Type B pancreatic cell (in vitro differentiated cells): ENCODE measurements at regions not wholly inside any gene's neighbourhood (a gene's known extent, or its start where the extent isn't known, plus 50 kb on each side); places are given as distances from the start of the nearest gene placed in this dataset.

Source experiments
- DNase-seq: peaks from one replicate; pipeline ENCODE4 v3.0.0; 2021; ENCODE audit warnings: mixed read lengths; ENCODE audit not compliant: unreplicated experiment; ENCODE audit errors: extremely low spot score
- H3K27ac Mint-ChIP-seq: 2 replicates; pipeline ENCODE4 v1.8.0; 2021; ENCODE audit warnings: mild to moderate bottlenecking, mixed read lengths
- H3K27me3 Mint-ChIP-seq: 2 replicates; pipeline ENCODE4 v1.8.0; 2021; ENCODE audit warnings: mixed read lengths
- H3K36me3 Mint-ChIP-seq: 2 replicates; pipeline ENCODE4 v1.8.0; 2021; ENCODE audit warnings: mixed read lengths
- H3K4me1 Mint-ChIP-seq: one replicate; pipeline ENCODE4 v1.8.0; 2021; ENCODE audit warnings: mixed read lengths; ENCODE audit not compliant: unreplicated experiment
- H3K4me3 Mint-ChIP-seq: 2 replicates; pipeline ENCODE4 v1.8.0; 2021; ENCODE audit warnings: mild to moderate bottlenecking, mixed read lengths
- H3K9me3 Mint-ChIP-seq: 2 replicates; pipeline ENCODE4 v1.8.0; 2021; ENCODE audit warnings: mixed read lengths
- CTCF ChIP-seq: fragments of 200-600 bp; sonication (generic); conservative IDR thresholded peaks from 2 replicates; pipeline ENCODE4 v1.5.0; 2021; ENCODE audit warnings: antibody characterized with exemption, mild to moderate bottlenecking

- TF ChIP-seq CTCF = no peak
- Mint-ChIP-seq H3K27me3 (peaks cover 27% of the 10 kb centered on the region), H3K9me3 (no peaks in the 10 kb centered on the region), H3K4me3 (no peak overlapping the region), H3K4me1 (no peaks in the 10 kb centered on the region), H3K36me3 (no peaks in the 10 kb centered on the region), H3K27ac (no peak overlapping the region)
- no peak for DNase-seq
Measured at GRCh38 chr13:94822356-94822755, 110.0 kb upstream of the SOX21 start.

- Mint-ChIP-seq H3K9me3 (no peaks in the 10 kb centered on the region), H3K4me1 (no peaks in the 10 kb centered on the region), H3K27me3 (peaks cover 3% of the 10 kb centered on the region), H3K36me3 (no peaks in the 10 kb centered on the region), H3K4me3 (no peak overlapping the region), H3K27ac (no peak overlapping the region)
- no peak for DNase-seq
- TF ChIP-seq CTCF = no peak
Measured at GRCh38 chr13:94816256-94816655, 103.9 kb upstream of the SOX21 start.

- Mint-ChIP-seq H3K27me3 (no peaks in the 10 kb centered on the region), H3K4me3 (no peak overlapping the region), H3K36me3 (no peaks in the 10 kb centered on the region), H3K9me3 (no peaks in the 10 kb centered on the region), H3K4me1 (no peaks in the 10 kb centered on the region), H3K27ac (no peak overlapping the region)
- no peak for DNase-seq
- no peak for TF ChIP-seq CTCF
Measured at GRCh38 chr13:94813920-94814475, 101.7 kb upstream of the SOX21 start.

GRCh38 chr13:94811753-94812152 is 99.4 kb upstream of the SOX21 start:
- Mint-ChIP-seq H3K9me3 (no peaks in the 10 kb centered on the region), H3K27me3 (peaks cover 1% of the 10 kb centered on the region), H3K4me3 (no peak overlapping the region), H3K36me3 (no peaks in the 10 kb centered on the region), H3K27ac (no peak overlapping the region), H3K4me1 (no peaks in the 10 kb centered on the region)
- TF ChIP-seq CTCF = no peak
- no peak for DNase-seq

GRCh38 chr13:94800423-94800822 is 88.1 kb upstream of the SOX21 start:
- Mint-ChIP-seq H3K27me3 (no peaks in the 10 kb centered on the region), H3K4me1 (peaks cover 4% of the 10 kb centered on the region), H3K36me3 (no peaks in the 10 kb centered on the region), H3K9me3 (no peaks in the 10 kb centered on the region), H3K4me3 (no peak overlapping the region), H3K27ac (no peak overlapping the region)
- no peak for DNase-seq
- no peak for TF ChIP-seq CTCF

GRCh38 chr13:94799299-94799698 is 87.0 kb upstream of the SOX21 start:
- Mint-ChIP-seq H3K27ac (no peak overlapping the region), H3K36me3 (no peaks in the 10 kb centered on the region), H3K4me3 (no peak overlapping the region), H3K4me1 (peaks cover 4% of the 10 kb centered on the region), H3K9me3 (no peaks in the 10 kb centered on the region), H3K27me3 (no peaks in the 10 kb centered on the region)
- no peak for TF ChIP-seq CTCF
- no peak for DNase-seq
